GM20000 (cell line): ENCODE measurements at regions not wholly inside any gene's neighbourhood (a gene's known extent, or its start where the extent isn't known, plus 50 kb on each side); places are given as distances from the start of the nearest gene placed in this dataset.

Source experiments
- DNase-seq: peaks from one replicate; pipeline ENCODE4 v3.0.0; 2012; ENCODE audit warnings: low spot score
- TF ChIP-seq, protein P1 (sequence below): IDR thresholded peaks from 2 replicates; pipeline ENCODE4 v1.5.1; 2012; ENCODE audit warnings: mild to moderate bottlenecking, control low read depth; ENCODE audit errors: extremely low read depth, missing control alignments

- no peak for DNase-seq
- TF ChIP-seq, protein P1, sequence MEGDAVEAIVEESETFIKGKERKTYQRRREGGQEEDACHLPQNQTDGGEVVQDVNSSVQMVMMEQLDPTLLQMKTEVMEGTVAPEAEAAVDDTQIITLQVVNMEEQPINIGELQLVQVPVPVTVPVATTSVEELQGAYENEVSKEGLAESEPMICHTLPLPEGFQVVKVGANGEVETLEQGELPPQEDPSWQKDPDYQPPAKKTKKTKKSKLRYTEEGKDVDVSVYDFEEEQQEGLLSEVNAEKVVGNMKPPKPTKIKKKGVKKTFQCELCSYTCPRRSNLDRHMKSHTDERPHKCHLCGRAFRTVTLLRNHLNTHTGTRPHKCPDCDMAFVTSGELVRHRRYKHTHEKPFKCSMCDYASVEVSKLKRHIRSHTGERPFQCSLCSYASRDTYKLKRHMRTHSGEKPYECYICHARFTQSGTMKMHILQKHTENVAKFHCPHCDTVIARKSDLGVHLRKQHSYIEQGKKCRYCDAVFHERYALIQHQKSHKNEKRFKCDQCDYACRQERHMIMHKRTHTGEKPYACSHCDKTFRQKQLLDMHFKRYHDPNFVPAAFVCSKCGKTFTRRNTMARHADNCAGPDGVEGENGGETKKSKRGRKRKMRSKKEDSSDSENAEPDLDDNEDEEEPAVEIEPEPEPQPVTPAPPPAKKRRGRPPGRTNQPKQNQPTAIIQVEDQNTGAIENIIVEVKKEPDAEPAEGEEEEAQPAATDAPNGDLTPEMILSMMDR, result no peak
Measured at GRCh38 chr18:77983270-77983669, 733.6 kb downstream of the GALR1 start.

DNA sequence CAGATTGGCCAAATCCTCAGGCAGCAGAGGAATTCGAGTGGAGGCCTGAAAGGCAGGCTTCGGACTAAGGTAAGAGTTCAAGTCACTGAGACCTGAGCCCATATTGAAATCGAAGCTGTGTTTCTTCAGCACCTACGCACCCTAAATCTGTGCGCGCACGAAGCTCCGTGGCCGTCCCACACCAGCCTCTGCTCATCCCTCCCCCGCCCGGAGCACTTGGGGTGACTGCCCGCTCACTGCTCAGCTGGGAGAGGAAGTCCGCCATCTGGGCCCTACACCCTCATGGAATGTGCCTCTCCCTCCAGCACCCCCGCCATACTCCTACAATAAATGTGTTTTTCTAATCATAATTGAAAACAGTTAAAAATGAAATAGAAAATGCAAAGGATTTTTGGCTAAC lies 734.5 kb downstream of the GALR1 start:
- TF ChIP-seq, protein P1, result no peak

GRCh38 chr18:77984833-77985232 lies 735.2 kb downstream of the GALR1 start:
- TF ChIP-seq, protein P1, result no peak
- no peak for DNase-seq

More for the DNA sequence above, 734.5 kb downstream of the GALR1 start:
- no peak for DNase-seq

DNA sequence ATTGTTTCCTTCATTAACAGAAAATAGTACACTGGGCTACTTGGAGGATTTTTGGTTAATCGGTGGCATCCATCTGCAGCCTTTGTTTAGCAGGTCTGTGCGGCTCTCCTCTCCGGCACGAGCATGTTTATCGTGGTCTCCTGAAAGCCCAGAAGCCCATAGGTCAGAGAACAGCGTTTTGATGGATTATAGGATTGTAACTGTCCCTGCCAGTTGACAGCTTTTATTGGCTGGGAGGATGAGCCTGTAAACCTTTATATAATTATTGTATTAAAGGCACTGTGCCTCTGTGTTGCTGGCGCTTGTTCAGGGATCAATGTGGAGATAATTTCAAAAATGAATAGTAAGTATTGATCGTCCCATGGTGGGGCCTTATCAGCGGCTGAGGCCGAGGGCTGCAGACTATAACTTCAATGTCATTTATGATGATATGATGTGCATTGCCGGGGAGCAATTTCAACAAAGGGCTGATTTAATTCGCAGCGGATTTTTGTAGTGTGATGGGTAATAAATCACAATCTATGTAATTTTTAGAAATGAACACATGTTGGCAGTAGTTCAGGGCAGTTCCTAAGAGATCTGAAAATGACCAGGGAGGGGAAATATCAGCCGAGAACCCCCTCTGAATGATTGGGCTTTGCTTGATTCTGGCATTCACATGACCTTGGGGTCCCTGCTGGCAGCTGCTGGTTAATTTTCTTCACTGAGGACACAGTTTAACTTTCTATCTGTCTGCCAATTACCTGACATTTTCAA lies 736.1 kb downstream of the GALR1 start:
- TF ChIP-seq, protein P1, result no peak
- DNase-seq, result no peak

- DNase-seq, result no peak
- TF ChIP-seq, protein P1, result no peak
Measured at GRCh38 chr18:77990131-77990530, 740.5 kb downstream of the GALR1 start.

DNA sequence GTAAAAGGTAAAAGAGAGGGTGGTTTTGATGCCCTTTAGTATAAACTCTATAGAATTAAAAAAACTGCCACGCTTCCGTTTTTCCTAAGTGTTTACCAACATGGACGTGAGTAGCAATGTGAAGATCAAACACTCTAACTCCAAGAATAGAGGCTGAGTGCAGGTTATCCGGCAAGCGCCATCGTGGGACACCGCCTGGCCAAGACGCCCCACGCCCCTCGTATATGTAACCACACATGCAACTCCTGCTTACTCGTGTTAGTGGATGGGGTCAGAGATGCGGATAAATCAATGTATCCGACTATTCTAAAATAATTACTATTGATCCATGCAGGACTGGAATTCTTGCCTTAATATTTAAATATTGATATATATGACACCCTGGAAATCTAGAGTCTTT lies 741.3 kb downstream of the GALR1 start:
- no peak for DNase-seq
- TF ChIP-seq, protein P1, result no peak

DNA sequence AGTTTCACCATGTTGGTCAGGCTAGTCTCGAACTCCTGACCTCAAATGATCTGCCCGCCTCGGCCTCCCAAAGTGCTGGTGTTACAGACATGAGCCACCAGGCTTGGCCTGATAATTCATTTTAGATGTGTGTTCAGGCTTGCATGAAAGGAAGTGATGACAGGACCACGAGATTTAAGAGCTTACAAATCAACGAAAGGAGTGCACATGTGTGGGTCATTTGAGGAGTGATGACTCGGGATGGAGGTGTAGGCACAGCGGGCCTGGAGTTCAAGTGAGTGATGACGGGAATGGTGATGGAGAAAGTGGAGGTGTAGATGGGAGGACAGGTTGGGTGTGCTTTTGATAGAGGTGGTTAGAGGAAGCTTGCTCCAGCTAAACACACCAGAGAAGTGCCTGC lies 742.4 kb downstream of the GALR1 start:
- TF ChIP-seq, protein P1, result no peak
- no peak for DNase-seq
